ENCODE measurements at regions not wholly inside any gene's neighbourhood (a gene's known extent, or its start where the extent isn't known, plus 50 kb on each side); places are given as distances from the start of the nearest gene placed in this dataset.
"Not testable (repeated sequence)": the region's sequence is repeated elsewhere in the genome, so short reads cannot be mapped to it uniquely, and the experiment has no call there.

DNA sequence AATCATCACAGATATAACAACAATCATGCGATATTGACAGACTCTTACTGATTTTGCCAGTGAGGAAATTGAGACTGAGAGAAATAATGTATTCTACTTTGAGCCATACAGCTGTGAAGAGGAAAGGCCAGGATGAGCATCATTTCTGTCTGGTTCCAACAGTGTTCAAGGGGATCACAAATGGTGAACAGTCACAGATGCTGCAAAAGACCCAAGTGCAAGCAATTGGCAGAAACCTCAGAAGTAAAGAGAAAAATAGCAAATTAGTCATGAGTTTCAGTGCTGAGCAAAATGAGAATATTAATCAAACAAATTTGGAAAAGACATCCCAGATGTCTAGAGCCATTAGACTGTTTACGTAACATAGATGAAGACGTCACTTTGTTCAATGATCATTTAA lies 114.1 kb downstream of the RAB38 start:
- DNase-seq (ENCODE audit: low spot score) = no peak

DNA sequence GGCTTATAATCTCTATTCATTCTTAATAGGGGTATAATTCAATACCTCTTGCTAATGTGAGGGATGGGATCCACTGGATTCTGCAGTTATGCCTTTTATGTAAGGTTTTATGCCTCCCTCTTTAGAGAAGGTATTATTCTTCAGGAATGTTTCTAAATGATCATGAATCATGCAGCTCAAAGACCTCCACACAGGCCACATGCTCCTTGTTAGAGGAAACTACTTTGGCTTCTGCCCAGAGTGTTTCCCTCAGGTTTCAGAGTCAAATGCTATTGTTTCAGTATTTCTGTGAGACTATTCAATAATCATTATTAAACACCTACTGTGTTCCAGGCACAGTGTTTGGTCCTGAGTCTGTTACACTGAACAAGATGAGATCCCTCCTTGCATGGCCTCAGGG lies 115.9 kb downstream of the RAB38 start:
- no peak for DNase-seq (ENCODE audit: low spot score)

DNA sequence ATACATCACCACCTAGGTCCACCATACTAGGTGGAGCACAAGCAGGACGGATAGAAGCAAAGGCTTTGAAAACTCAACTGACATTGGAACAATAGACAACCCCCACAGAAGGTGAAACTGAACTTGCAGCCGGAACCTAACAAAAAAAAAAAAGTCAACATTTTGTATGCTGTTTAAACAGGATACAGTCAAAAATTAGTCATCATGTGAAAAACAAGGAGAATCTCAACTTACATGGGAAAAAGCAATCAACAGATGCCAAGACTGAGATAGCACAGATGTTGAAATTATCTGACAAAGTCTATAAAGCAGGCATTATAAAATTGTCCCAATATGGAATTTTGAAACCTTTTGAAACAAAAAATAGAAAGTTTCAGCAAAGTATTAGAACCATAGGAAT lies 123.8 kb downstream of the RAB38 start:
- no peak for DNase-seq (ENCODE audit: low spot score)

DNA sequence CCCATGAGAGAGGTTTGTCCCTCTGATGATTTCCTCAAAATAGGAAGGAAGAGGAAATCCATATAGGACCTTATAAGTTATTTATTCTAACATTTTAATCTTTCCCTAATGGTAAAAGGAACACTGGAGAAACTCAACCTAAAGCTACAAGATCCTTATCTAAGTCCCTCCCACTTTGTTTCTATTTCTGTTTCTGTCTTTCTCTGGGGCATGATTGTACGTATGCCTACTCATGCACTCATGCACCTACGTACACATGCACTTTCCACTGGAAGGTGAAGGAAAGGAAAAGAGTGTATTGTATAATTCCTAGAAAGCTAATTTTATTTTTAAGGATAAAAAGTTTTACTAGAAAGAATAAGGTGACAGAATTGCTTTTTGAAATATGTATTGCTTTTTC lies 125.0 kb downstream of the RAB38 start:
- DNase-seq (ENCODE audit: low spot score) = no peak

DNA sequence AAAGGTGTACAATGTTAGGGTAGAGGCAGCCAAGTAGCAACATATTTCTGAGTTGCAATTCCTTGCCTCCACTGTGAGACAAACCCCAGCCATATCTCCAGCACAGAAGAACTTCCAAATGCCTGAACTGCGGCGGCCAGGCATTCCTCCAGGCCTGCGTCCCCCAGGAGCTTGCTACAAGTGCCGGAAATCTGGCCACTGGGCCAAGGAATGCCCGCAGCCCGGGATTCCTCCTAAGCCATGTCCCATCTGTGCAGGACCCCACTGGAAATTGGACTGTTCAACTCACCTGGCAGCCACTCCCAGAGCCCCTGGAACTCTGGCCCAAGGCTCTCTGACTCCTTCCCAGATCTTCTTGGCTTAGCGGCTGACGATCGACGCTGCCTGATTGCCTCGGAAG lies 130.0 kb downstream of the RAB38 start:
- DNase-seq (ENCODE audit: low spot score) = not testable (repeated sequence)

DNA sequence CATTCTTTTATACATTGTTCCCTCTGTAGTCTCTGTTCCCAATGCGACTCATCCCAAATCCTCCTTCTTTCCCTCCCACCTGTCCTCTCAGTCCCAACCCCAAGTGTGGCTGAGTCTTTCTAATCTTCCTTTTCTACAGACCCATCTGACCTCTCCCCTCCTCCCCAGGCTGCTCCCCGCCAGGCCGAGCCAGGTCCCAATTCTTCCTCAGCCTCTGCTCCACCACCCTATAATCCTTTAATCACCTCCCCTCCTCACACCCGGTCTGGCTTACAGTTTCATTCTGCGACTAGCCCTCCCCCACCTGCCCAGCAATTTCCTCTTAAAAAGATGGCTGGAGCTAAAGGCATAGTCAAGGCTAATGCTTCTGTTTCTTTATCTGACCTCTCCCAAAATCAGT lies 130.6 kb downstream of the RAB38 start:
- DNase-seq (ENCODE audit: low spot score) = not testable (repeated sequence)

DNA sequence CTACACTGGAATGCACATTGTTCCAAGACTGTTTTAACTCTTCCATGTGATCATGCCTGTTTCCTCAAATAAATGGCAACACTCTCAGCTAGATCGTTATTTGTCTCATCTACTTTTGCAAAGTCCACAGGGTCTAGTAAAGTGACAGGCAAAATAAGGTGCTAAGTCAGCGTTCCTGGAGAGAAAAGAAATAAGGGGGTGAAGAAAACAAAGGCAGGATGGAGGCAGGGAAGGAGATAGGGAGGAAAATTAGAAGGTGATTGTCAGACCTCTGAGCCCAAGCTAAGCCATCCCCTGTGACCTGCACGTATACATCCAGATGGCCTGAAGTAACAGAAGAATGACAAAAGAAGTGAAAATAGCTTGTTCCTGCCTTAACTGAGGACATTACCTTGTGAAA lies 132.1 kb downstream of the RAB38 start:
- no peak for DNase-seq (ENCODE audit: low spot score)

DNA sequence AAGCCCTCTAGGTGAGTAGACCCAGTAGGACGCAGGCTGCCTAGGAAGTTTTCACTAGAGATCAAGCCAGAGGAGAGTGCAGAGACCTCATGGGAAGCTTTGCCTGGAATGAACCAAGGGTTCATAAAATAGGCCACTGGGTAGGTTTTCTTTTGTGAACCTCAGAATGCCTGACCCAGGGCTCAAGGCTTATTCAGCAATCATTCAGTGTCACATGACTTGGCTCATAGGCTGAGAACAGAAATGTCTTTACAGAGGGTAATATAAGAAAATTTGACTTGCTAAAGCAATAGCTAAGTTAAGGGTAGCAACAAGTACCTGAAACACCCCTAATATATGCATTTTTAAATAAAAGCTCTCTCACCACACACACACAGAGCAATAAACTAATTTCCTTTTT lies 132.6 kb downstream of the RAB38 start:
- no peak for DNase-seq (ENCODE audit: low spot score)

DNA sequence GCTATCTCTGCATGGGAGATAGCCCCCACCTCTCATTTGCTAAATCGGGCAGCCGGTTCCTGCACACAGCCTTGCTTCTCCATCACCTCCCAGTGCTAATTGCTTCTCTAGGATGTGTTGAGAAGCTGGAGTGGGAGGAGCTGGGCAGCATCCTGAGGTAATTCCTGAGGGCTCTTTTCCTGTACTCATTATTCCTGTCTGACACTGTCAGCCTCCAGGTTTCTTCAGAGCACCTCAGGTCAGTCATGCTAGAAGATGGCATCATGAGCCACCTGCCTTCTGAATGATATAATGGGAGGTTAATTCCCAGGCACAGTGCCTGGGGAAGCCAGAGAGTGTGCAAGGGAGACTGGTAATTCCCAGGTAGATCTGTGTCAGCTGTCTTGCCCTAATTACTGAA lies 133.0 kb downstream of the RAB38 start:
- no peak for DNase-seq (ENCODE audit: low spot score)

DNA sequence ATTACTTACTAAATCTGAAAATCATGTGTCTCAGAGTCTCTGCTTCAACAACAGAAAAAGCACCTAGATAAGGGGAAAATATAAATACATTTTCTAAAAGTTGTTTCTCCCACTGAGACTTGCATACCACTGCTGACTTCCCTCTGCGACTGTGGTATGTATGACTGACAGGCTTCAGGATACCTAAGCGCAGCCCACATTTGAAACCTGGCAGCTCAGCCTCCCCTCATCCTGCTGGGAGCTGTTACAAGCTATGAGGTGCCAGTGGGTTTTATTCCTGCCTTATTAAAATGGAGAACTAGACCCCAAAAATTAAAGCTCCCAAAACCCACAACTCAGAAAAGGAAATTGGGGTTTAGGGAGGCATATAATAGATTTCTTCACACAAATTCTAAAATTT lies 133.6 kb downstream of the RAB38 start:
- DNase-seq (ENCODE audit: low spot score) = no peak

DNA sequence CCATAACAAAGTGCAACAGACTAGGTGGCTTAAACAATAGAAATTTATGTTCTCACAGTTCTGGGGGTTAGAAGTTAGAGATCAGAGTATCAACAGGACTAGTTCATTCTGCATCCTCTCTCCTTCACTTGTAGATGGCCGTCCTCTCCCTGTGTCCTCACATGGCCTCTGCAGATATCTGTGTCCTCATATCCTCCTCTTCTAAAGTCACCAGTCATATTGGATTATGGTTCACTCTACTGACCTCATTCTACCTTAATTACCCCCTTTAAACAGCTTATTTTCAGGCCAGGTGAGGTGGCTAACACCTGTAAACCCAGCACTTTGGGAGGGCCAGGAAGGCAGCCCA lies 135.1 kb downstream of the RAB38 start:
- DNase-seq (ENCODE audit: low spot score) = no peak

DNA sequence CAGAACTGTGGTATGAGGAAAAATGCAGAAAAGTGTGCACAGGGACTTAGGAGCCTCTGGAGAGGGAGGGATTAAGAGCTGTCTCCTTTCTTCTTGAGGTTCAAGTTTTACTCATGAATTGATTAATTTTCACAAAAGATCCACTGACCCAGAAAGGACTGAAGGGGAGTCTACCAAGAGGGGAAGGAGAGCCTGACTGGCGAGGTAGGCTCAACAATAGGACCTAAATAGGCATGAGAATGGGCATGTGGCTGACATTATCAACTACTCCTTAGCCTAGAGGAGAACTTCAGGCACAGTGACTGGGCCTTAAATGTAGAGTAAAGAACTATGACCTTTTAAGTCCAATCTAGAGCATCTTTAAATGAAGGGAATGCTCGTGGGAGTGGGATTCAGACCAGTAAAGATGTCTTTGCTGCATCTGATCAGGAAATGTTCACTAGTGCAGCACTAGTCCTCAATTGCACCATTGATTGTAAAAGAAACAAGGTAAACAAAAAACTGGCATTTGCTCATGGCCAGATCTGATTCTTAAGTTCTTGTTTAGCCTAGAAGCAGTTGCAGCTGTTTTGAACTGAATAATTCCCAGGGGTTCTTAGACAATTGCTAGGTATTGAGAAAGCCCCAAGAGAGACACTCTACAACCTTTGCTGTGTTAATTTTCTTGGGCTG lies 135.6 kb downstream of the RAB38 start:
- no peak for DNase-seq (ENCODE audit: low spot score)

DNA sequence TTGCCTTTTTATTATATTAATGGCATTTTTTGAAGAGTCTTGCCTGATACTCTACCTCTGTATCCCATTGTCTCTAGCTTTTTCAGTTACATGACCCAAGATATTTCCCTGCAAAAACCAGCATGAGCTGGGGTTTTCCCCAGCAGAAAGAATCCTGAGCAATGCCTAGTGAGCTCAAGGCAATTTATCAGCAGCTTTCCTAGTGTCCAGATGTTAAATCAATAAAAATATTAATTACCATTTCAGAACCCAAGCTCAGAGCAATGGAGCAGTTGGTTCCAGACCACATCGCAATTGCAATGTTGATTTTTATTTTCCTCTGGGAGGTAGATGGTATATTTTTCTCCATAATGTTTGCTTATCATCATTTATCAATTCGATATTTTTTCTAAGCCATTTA lies 137.2 kb downstream of the RAB38 start:
- no peak for DNase-seq (ENCODE audit: low spot score)

DNA sequence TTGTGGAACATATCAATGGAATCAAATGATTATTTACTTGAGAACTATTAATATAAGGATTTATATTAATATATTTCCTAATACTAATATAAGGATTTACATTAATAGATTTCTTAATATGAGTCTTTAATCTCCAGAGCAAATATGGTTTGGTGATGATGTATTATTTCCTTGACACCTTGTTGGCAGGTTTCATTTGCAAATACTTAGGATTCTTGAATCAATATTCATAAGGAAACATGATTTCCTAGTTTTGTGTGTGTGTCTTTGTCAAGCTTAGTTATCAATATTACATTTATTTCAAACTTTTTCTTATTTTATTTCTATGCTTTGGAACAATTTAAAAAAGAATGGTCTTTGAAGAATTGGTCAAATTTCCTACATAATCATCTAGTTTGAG lies 138.5 kb downstream of the RAB38 start:
- no peak for DNase-seq (ENCODE audit: low spot score)

DNA sequence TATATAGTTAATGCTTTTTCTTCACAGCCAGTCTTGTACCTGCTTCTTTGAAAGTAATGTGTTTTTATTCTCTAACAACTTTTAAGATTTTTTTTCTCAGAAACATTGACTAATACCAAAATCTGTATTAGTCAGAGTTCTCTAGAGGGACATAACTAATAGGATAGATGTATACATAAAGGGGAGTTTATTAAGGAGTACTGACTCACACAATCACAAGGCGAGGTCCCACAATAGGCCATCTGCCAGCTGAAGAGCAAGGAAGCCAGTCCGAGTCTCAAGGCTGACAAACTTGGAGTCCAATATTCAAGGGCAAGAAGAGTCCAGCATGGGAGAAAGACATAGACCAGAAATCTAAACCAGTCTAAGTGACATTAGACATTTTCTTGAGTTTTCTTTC lies 140.0 kb downstream of the RAB38 start:
- no peak for DNase-seq (ENCODE audit: low spot score)

DNA sequence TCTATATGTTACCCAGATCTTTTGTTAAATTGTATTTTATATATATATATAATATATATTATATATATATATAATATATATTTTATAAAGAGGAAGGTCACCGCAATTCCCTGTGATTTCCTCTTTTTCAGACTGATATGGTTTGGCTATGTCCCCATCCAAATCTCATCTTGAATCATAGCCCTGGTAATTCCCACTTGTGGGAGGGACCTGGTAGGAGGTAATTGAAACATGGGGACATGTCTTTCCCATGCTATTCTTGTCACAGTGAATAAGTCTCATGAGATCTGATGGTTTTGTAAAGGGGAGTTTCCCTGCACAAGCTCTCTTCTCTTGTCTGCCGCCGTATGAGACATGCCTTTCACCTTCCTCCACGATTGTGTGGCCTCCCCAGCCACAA lies 157.6 kb downstream of the RAB38 start:
- no peak for DNase-seq (ENCODE audit: low spot score)

DNA sequence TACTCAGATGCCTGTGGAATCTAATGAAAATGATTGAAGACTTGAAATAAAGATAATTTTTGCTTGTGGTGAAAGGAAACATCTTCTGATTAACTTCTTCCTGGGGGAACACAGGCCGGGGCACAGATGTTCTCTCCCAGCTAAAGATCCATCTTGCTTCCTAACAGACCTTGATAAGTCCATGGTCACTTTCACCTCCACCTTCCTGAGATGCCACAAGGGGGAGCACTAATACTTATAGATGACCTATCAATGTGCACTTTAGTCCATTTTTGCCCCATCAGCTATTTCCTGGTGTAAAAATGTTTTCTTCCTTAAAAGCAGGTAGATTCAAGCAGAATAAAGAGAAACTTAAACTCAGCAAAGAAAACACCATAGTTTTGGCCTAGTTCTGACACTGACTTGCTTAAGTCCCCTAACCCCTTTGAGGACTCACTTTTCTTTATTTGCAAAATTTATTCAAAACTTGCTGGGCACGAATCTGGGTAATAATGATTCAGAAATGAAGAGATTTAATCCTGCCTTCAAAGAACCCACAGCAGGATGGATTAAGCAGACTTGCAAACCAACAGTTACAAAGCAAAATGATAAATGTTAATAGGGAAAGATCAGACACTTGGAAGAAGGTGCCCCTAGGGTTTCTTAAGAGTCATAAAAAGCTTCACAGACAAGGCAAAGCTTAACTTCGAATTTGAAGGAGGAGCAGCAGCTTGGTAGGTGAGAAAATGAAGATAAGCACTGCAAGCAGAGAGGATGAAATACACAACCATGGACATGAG lies 158.7 kb downstream of the RAB38 start:
- DNase-seq (ENCODE audit: low spot score) = peak; percentile 28

DNA sequence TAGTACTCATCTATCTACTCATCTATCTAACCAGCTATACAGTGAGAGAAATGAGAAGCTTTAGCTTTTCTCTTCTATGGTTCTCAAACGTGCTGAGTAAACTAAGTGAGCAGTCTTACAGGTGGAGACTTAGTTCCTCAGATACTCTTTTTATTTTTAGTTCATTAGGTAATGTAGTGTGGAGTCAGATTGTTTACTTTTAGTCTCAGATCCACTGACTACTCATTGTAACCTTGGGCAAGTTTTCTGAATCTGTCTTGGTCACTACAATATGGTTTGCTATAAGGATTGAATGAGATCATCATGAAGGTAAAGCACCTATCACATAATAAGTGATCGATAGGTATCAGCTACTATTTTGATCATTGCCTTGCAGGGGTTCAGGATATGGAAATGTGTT lies 160.1 kb downstream of the RAB38 start:
- DNase-seq (ENCODE audit: low spot score) = no peak

DNA sequence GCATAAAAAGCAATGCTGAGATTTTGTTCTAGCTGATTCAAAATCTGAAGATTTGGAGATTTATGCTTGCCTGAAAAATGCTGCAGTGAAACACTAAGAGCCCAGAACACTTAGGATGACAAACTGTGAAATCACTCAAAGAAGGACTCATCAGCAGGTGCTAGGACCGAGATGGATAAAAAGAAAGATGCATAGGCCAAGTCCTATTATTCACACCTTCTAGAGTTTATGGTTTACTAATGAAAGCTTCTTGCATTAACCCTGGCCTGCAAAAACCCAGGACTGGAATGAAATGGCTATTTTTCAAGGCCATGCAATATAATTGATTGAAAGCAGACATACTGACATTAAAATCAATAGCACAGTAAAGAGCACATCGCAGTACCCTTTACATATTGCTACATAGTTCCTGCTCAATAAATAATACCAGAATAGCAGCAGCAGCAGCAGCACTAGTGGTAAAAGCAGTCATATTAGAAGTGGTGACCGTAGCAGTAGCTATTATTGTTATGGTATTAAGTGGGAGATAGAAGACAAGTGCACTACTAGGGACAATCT lies 161.7 kb downstream of the RAB38 start:
- DNase-seq (ENCODE audit: low spot score) = no peak

DNA sequence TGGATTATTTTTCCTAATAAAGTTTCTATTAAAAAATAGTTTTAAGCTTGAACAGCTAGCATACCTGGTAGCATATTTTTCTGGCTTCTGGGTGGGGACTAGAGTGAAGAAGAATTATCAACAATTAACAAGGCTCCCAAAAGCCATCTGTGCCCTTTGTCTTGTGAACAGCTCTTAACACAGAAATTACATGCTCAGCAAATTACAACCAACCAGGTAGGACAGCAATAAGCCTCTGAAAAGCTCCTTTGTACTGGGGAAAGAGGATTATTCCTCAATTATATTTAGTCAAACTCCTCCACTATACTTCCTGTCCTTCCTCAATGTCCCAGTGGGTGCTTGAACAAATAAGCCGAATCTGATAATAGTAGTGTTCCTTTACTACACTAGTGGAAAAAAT lies 162.8 kb downstream of the RAB38 start:
- DNase-seq (ENCODE audit: low spot score) = no peak

DNA sequence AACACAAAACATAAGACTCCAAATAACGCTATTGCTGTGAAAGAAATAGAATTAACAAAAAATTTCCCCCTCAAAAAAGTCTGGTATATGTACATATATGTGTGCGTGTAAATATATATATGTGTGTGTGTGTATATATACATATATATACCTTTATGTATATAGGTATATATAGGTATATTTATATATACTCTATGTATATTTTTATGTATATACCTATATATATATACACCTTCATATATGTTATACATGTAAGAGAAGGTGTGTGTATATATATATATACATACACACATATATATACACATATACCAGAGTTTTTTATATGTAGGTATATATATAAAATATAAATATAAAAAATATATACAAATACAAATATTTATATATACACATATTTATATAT lies 199.2 kb downstream of the RAB38 start:
- DNase-seq (ENCODE audit: low spot score) = no peak

DNA sequence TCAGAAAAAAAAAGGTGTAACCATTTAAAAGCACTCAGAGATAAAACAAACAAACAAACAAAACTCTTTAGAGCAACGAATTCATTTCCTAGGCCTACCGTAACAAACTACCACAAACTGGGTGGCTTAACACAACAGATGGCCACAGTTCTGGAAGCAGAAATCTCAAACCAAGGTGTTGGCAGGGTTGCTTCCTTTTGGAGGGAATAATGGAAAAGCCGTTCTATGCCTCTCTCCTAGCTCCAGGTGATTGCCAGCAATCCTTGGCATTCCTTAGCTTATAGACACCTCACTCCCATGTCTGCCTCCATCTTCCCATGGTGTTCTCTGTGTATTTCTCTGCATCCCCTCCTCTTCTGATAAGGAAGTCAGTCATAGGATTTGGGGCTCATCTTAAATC lies 200.4 kb downstream of the RAB38 start:
- DNase-seq (ENCODE audit: low spot score) = no peak

DNA sequence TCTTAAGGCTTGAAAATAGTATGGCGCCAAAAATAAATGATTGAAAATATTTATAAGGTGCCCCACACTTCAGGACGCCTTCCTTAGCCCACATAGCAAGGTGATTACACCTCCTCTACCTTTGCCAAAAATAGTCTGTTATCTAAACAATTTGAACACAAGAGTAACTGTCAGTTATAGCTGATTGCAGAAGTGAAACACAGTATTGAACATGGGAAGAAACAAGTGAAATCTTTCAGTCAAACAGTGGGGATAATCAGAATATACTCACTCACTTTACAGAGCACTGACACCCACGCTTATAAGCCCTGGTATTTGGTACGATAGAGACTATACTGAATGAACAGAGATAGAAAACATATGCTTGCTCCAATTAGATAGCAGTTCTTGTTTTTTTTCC lies 203.1 kb downstream of the RAB38 start:
- DNase-seq (ENCODE audit: low spot score) = no peak

DNA sequence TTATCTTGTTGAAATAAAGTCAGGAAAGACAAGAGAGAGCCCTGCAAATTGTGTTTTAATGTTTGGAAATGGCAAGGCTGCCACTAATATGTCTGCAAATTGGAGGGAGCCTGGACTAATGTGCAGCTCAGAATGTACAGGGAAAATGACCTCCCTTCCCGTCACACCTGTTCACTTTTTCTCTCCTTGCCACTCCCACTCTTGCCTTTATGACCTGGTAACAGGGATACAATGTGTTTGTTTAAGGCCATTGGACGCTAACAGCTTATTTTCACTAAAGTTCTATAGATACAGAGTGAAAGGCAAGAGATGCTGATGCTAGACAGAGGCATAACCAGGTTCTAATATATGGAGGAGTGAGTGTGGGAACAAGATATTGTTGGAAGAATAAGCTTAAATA lies 203.9 kb downstream of the RAB38 start:
- DNase-seq (ENCODE audit: low spot score) = no peak
